ENCODE measurements at regions not wholly inside any gene's neighbourhood (a gene's known extent, or its start where the extent isn't known, plus 50 kb on each side); places are given as distances from the start of the nearest gene placed in this dataset.

DNA sequence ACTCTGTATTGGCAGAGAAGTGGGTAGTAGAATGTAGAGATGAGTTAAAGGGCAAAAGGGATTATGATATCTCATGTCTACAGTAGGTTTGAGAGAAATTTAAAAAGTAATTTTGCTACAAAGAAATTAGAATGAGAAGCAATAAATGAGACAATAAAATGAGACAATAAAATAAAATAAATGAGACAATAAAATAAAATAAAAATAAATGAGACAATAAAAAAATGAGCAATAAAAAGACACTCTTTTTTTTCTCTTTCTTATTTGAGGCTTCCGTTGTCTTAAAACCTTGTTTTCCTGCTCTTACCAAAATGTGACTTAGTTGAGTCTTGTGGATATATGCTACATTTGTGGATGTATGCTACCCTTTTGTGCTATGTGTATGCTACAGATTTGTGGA, 615.4 kb upstream of the PKDCC start:
- ChIA-PET POLR2A (no interaction called here), CTCF (no interaction called here)
- Histone ChIP-seq H3K4me2 (no peak overlapping the region), H3K4me3 (no peak overlapping the region), H3K9me3 (no peaks in the 10 kb centered on the region), H3K27ac (no peak overlapping the region), H3K4me1 (no peaks in the 10 kb centered on the region)
- ATAC-seq: no peak
- TF ChIP-seq EHMT2 (IDR thresholded peaks at IDR 0.05; ENCODE audit: low read depth): no peak
- no peak for TF ChIP-seq JUNB (IDR thresholded peaks at IDR 0.05)
- no peak for TF ChIP-seq MYC (IDR thresholded peaks at IDR 0.05; ENCODE audit: borderline replicate concordance, low read length)
- no peak for TF ChIP-seq FOSB (CRISPR knock-in tag; IDR thresholded peaks at IDR 0.05)
- TF ChIP-seq NFE2L2 (conservative IDR thresholded peaks at IDR 0.05; ENCODE audit: low read length): no peak
- no peak for TF ChIP-seq USF2 (IDR thresholded peaks at IDR 0.05)
- TF ChIP-seq CBX2 (IDR thresholded peaks at IDR 0.05; ENCODE audit: borderline replicate concordance, low read depth): no peak
- TF ChIP-seq RARB (CRISPR knock-in tag; IDR thresholded peaks at IDR 0.05): no peak
- TF ChIP-seq NPAS2 (CRISPR knock-in tag; IDR thresholded peaks at IDR 0.05; ENCODE audit: borderline replicate concordance): no peak
- TF ChIP-seq, protein P1, sequence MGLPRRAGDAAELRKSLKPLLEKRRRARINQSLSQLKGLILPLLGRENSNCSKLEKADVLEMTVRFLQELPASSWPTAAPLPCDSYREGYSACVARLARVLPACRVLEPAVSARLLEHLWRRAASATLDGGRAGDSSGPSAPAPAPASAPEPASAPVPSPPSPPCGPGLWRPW (IDR thresholded peaks at IDR 0.05): no peak
- TF ChIP-seq, protein P2, sequence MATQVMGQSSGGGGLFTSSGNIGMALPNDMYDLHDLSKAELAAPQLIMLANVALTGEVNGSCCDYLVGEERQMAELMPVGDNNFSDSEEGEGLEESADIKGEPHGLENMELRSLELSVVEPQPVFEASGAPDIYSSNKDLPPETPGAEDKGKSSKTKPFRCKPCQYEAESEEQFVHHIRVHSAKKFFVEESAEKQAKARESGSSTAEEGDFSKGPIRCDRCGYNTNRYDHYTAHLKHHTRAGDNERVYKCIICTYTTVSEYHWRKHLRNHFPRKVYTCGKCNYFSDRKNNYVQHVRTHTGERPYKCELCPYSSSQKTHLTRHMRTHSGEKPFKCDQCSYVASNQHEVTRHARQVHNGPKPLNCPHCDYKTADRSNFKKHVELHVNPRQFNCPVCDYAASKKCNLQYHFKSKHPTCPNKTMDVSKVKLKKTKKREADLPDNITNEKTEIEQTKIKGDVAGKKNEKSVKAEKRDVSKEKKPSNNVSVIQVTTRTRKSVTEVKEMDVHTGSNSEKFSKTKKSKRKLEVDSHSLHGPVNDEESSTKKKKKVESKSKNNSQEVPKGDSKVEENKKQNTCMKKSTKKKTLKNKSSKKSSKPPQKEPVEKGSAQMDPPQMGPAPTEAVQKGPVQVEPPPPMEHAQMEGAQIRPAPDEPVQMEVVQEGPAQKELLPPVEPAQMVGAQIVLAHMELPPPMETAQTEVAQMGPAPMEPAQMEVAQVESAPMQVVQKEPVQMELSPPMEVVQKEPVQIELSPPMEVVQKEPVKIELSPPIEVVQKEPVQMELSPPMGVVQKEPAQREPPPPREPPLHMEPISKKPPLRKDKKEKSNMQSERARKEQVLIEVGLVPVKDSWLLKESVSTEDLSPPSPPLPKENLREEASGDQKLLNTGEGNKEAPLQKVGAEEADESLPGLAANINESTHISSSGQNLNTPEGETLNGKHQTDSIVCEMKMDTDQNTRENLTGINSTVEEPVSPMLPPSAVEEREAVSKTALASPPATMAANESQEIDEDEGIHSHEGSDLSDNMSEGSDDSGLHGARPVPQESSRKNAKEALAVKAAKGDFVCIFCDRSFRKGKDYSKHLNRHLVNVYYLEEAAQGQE (IDR thresholded peaks at IDR 0.05): no peak
- TF ChIP-seq ZSCAN20 (CRISPR knock-in tag; IDR thresholded peaks at IDR 0.05): no peak
- TF ChIP-seq TFCP2L1 (CRISPR knock-in tag; IDR thresholded peaks at IDR 0.05): no peak
- TF ChIP-seq MAZ (IDR thresholded peaks at IDR 0.05; ENCODE audit: borderline replicate concordance, low read depth, low read length): no peak
- no peak for TF ChIP-seq HOXB13 (CRISPR knock-in tag; IDR thresholded peaks at IDR 0.05; ENCODE audit: low read depth)
- TF ChIP-seq ZC3H11A (IDR thresholded peaks at IDR 0.05): no peak
- TF ChIP-seq KDM5A (IDR thresholded peaks at IDR 0.05): no peak
- TF ChIP-seq FOSL2 (IDR thresholded peaks at IDR 0.05): no peak
- no peak for TF ChIP-seq FOSL2 (CRISPR knock-in tag; IDR thresholded peaks at IDR 0.05)
- no peak for DNase-seq (ENCODE audit: low read depth in 1 of 2, low spot score in 1 of 2)
- no peak for FAIRE-seq
- WGBS (ENCODE audit: missing lambda C conversion rate): 81% methylated on average over 1 of the region's 1 CpG

DNA sequence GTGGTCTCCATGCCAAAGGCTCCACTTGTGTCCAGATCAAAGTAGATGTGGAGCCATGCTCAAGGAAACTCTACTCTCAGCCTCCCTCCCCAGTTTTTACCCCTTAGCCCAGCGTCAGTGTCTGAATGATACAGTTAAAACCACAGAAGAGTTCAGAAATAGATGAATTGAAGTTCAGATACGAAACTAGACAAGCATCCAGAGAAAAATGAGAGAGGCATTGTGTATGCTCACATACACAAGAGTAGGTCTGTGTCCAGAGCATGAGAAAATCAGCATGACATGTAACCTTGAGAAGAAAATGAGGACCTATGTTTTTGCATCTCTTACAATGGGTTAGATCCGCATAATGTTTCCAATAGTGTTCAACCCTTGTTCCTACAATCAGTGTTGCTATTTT, 612.8 kb upstream of the PKDCC start:
- TF ChIP-seq ZFP36 (IDR thresholded peaks at IDR 0.05; ENCODE audit: borderline replicate concordance, partially characterized antibody) (no peak), PHF8 (IDR thresholded peaks at IDR 0.05; ENCODE audit: borderline replicate concordance, low read depth) (no peak), ESRRA (IDR thresholded peaks at IDR 0.05; ENCODE audit: borderline replicate concordance, low read length) (no peak), HDAC2 (IDR thresholded peaks at IDR 0.05) (no peak), RAD21 (conservative IDR thresholded peaks at IDR 0.05 in 1 of 2, IDR thresholded peaks at IDR 0.05 in 1 of 2) (no peak), E2F6 (IDR thresholded peaks at IDR 0.05; ENCODE audit: borderline replicate concordance, low read depth) (no peak), ZNF302 (CRISPR knock-in tag; IDR thresholded peaks at IDR 0.05) (no peak), NPAS2 (CRISPR knock-in tag; IDR thresholded peaks at IDR 0.05; ENCODE audit: borderline replicate concordance) (no peak), EHMT2 (IDR thresholded peaks at IDR 0.05; ENCODE audit: low read depth) (no peak), MYC (IDR thresholded peaks at IDR 0.05; ENCODE audit: borderline replicate concordance, low read length) (no peak), RARB (CRISPR knock-in tag; IDR thresholded peaks at IDR 0.05) (no peak), RFX5 (IDR thresholded peaks at IDR 0.05) (no peak), FOSL2 (IDR thresholded peaks at IDR 0.05) (no peak), FOSL2 (CRISPR knock-in tag; IDR thresholded peaks at IDR 0.05) (no peak), TFCP2L1 (CRISPR knock-in tag; IDR thresholded peaks at IDR 0.05) (no peak), JUN (IDR thresholded peaks at IDR 0.05) (no peak), GATA3 (IDR thresholded peaks at IDR 0.05; ENCODE audit: borderline replicate concordance) (no peak)
- TF ChIP-seq, protein P3, sequence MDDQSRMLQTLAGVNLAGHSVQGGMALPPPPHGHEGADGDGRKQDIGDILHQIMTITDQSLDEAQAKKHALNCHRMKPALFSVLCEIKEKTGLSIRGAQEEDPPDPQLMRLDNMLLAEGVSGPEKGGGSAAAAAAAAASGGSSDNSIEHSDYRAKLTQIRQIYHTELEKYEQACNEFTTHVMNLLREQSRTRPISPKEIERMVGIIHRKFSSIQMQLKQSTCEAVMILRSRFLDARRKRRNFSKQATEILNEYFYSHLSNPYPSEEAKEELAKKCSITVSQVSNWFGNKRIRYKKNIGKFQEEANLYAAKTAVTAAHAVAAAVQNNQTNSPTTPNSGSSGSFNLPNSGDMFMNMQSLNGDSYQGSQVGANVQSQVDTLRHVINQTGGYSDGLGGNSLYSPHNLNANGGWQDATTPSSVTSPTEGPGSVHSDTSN (IDR thresholded peaks at IDR 0.05): no peak
- Histone ChIP-seq H3K9me3 (no peaks in the 10 kb centered on the region), H3K27ac (no peak overlapping the region), H3K4me1 (no peaks in the 10 kb centered on the region), H3K4me2 (no peak overlapping the region), H3K4me3 (no peak overlapping the region)
- ChIA-PET POLR2A (no interaction called here), CTCF (no interaction called here)
- ATAC-seq: no peak
- FAIRE-seq: no peak
- DNase-seq (ENCODE audit: low read depth in 1 of 2, low spot score in 1 of 2): no peak
- 19% methylated on average over 3 of the region's 3 CpGs for WGBS (ENCODE audit: missing lambda C conversion rate)

Measured in A549 (cell line).